NB4 (cell line): ENCODE measurements at regions not wholly inside any gene's neighbourhood (a gene's known extent, or its start where the extent isn't known, plus 50 kb on each side); places are given as distances from the start of the nearest gene placed in this dataset.
"Not testable (repeated sequence)": the region's sequence is repeated elsewhere in the genome, so short reads cannot be mapped to it uniquely, and the experiment has no call there.

Experiments used
- MAX ChIP-seq: IDR thresholded peaks from 2 replicates; pipeline ENCODE4 v1.6.1; 2011; ENCODE audit warnings: low read depth, low read length
- MYC ChIP-seq: IDR thresholded peaks from 2 replicates; pipeline ENCODE4 v1.6.1; 2011; ENCODE audit warnings: low read depth, low read length
- POLR2A ChIP-seq: IDR thresholded peaks from 2 replicates; pipeline ENCODE4 v1.6.1; 2011; ENCODE audit warnings: mild to moderate bottlenecking; ENCODE audit not compliant: insufficient read length; ENCODE audit errors: extremely low read depth
- TF ChIP-seq, protein P1 (sequence below): IDR thresholded peaks from one replicate; pipeline ENCODE4 v1.5.1; 2012; ENCODE audit warnings: low read depth, low read length

- TF ChIP-seq, protein P1, sequence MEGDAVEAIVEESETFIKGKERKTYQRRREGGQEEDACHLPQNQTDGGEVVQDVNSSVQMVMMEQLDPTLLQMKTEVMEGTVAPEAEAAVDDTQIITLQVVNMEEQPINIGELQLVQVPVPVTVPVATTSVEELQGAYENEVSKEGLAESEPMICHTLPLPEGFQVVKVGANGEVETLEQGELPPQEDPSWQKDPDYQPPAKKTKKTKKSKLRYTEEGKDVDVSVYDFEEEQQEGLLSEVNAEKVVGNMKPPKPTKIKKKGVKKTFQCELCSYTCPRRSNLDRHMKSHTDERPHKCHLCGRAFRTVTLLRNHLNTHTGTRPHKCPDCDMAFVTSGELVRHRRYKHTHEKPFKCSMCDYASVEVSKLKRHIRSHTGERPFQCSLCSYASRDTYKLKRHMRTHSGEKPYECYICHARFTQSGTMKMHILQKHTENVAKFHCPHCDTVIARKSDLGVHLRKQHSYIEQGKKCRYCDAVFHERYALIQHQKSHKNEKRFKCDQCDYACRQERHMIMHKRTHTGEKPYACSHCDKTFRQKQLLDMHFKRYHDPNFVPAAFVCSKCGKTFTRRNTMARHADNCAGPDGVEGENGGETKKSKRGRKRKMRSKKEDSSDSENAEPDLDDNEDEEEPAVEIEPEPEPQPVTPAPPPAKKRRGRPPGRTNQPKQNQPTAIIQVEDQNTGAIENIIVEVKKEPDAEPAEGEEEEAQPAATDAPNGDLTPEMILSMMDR: not testable (repeated sequence)
- TF ChIP-seq POLR2A, MAX, MYC: not testable (repeated sequence)
These were observed 159.1 kb downstream of the KLRB1 start for GRCh38 chr12:9448648-9449047.
